ENCODE measurements at regions not wholly inside any gene's neighbourhood (a gene's known extent, or its start where the extent isn't known, plus 50 kb on each side); places are given as distances from the start of the nearest gene placed in this dataset.

GRCh38 chr5:63843190-63843589 lies 119.1 kb downstream of the HTR1A start:
- H3K27me3 ChIP-seq (ENCODE audit: insufficient read depth, low read depth), result no peaks in the 10 kb centered on the region
- H2AFZ ChIP-seq (ENCODE audit: low read depth), result no peak overlapping the region
- H3K4me3 ChIP-seq (IDR thresholded peaks at IDR 0.05; ENCODE audit: insufficient read depth, low read depth, low read length), result no peak overlapping the region
- TF ChIP-seq CTCF (conservative IDR thresholded peaks at IDR 0.05; ENCODE audit: low read depth, low read length), result no peak
- no peaks in the 10 kb centered on the region for H3K79me2 ChIP-seq (ENCODE audit: insufficient read depth, low read depth)
- H3K27ac ChIP-seq, result no peak overlapping the region
- no peaks in the 10 kb centered on the region for H3K4me1 ChIP-seq (ENCODE audit: low read depth, poor library complexity, severe bottlenecking)
- no peaks in the 10 kb centered on the region for H3K36me3 ChIP-seq (ENCODE audit: insufficient read depth)
- no peak overlapping the region for H3K4me2 ChIP-seq
- H4K20me1 ChIP-seq (ENCODE audit: insufficient read depth), result no peaks in the 10 kb centered on the region; the same call in 1 of the 2 replicates
- H3K9ac ChIP-seq, result no peak overlapping the region

- H3K79me2 ChIP-seq (ENCODE audit: insufficient read depth, low read depth), result no peaks in the 10 kb centered on the region
- no peak overlapping the region for H3K27ac ChIP-seq
- no peaks in the 10 kb centered on the region for H3K4me1 ChIP-seq (ENCODE audit: low read depth, poor library complexity, severe bottlenecking)
- no peaks in the 10 kb centered on the region for H3K27me3 ChIP-seq (ENCODE audit: insufficient read depth, low read depth)
- H4K20me1 ChIP-seq (ENCODE audit: insufficient read depth), result no peaks in the 10 kb centered on the region
- H3K9ac ChIP-seq, result no peak overlapping the region
- H3K4me2 ChIP-seq, result no peak overlapping the region
- TF ChIP-seq CTCF (conservative IDR thresholded peaks at IDR 0.05; ENCODE audit: low read depth, low read length), result no peak
- H3K36me3 ChIP-seq (ENCODE audit: insufficient read depth), result no peaks in the 10 kb centered on the region
- no peak overlapping the region for H2AFZ ChIP-seq (ENCODE audit: low read depth)
- no peak overlapping the region for H3K4me3 ChIP-seq (IDR thresholded peaks at IDR 0.05; ENCODE audit: insufficient read depth, low read depth, low read length)
These were observed 124.8 kb downstream of the HTR1A start for GRCh38 chr5:63837437-63837836.

GRCh38 chr5:63831381-63831780 lies 130.9 kb downstream of the HTR1A start:
- Histone ChIP-seq H3K36me3 (ENCODE audit: insufficient read depth) (no peaks in the 10 kb centered on the region), H3K4me1 (ENCODE audit: low read depth, poor library complexity, severe bottlenecking) (no peaks in the 10 kb centered on the region), H3K79me2 (ENCODE audit: insufficient read depth, low read depth) (no peaks in the 10 kb centered on the region), H3K27ac (no peak overlapping the region), H2AFZ (ENCODE audit: low read depth) (no peak overlapping the region), H4K20me1 (ENCODE audit: insufficient read depth) (no peaks in the 10 kb centered on the region), H3K4me2 (no peak overlapping the region), H3K27me3 (ENCODE audit: insufficient read depth, low read depth) (no peaks in the 10 kb centered on the region), H3K9ac (no peak overlapping the region), H3K4me3 (IDR thresholded peaks at IDR 0.05; ENCODE audit: insufficient read depth, low read depth, low read length) (no peak overlapping the region)
- TF ChIP-seq CTCF (conservative IDR thresholded peaks at IDR 0.05; ENCODE audit: low read depth, low read length), result no peak

GRCh38 chr5:63825984-63826383 lies 136.3 kb downstream of the HTR1A start:
- Histone ChIP-seq H4K20me1 (ENCODE audit: insufficient read depth) (no peaks in the 10 kb centered on the region), H3K9ac (no peak overlapping the region), H3K27ac (no peak overlapping the region), H3K4me3 (IDR thresholded peaks at IDR 0.05; ENCODE audit: insufficient read depth, low read depth, low read length) (no peak overlapping the region), H3K4me2 (no peak overlapping the region), H3K36me3 (ENCODE audit: insufficient read depth) (no peaks in the 10 kb centered on the region), H2AFZ (ENCODE audit: low read depth) (no peak overlapping the region), H3K4me1 (ENCODE audit: low read depth, poor library complexity, severe bottlenecking) (no peaks in the 10 kb centered on the region), H3K27me3 (ENCODE audit: insufficient read depth, low read depth) (no peaks in the 10 kb centered on the region), H3K79me2 (ENCODE audit: insufficient read depth, low read depth) (no peaks in the 10 kb centered on the region)
- no peak for TF ChIP-seq CTCF (conservative IDR thresholded peaks at IDR 0.05; ENCODE audit: low read depth, low read length)
